ENCODE measurements at regions not wholly inside any gene's neighbourhood (a gene's known extent, or its start where the extent isn't known, plus 50 kb on each side); places are given as distances from the start of the nearest gene placed in this dataset.

DNA sequence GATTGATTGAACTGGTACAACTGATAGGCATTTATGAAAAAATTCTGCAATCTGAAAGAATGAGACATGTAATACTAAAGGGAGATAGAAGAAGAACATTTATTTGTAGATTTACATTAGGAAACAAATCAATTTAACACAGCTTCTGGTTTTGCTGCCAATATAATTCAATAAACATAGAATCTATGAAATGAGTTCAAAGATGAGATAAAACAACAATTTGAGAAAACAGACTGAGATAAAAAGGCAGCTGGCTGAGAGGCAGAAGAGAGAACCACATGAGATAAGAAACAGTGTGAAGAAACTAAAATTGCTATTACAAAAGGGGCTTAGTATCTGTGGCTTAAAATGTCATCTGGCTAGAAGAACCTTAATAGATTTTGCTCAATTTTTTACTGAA, 176.6 kb downstream of the PYDC2 start:
- TF ChIP-seq, protein P1, sequence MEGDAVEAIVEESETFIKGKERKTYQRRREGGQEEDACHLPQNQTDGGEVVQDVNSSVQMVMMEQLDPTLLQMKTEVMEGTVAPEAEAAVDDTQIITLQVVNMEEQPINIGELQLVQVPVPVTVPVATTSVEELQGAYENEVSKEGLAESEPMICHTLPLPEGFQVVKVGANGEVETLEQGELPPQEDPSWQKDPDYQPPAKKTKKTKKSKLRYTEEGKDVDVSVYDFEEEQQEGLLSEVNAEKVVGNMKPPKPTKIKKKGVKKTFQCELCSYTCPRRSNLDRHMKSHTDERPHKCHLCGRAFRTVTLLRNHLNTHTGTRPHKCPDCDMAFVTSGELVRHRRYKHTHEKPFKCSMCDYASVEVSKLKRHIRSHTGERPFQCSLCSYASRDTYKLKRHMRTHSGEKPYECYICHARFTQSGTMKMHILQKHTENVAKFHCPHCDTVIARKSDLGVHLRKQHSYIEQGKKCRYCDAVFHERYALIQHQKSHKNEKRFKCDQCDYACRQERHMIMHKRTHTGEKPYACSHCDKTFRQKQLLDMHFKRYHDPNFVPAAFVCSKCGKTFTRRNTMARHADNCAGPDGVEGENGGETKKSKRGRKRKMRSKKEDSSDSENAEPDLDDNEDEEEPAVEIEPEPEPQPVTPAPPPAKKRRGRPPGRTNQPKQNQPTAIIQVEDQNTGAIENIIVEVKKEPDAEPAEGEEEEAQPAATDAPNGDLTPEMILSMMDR (IDR thresholded peaks at IDR 0.05): no peak
- TF ChIP-seq POLR2A (IDR thresholded peaks at IDR 0.05): no peak
